GM12878 (cell line): ENCODE measurements at regions not wholly inside any gene's neighbourhood (a gene's known extent, or its start where the extent isn't known, plus 50 kb on each side); places are given as distances from the start of the nearest gene placed in this dataset.

Source experiments
- ATAC-seq: fragments of 200-7000 bp; cut with Tn5 transposase; 3 replicates; pipeline ENCODE4 v1.9.1; 2020; ENCODE audit warnings: mild to moderate bottlenecking, moderate library complexity
- BruUV-seq: library from RNA; stranded (reverse); fragments of 400-500 nt; replicated peaks from 2 replicates; lab custom pipeline; 2021; lab: Mats Ljungman, UMichigan
- CTCF ChIA-PET: fragments of 300-600 bp; sonication (Branson Sonifier 250); formaldehyde crosslinking; extraction: SDS; loops from one replicate; lab custom pipeline; 2021; ENCODE audit warnings: inconsistent platforms; lab: Yijun Ruan, JAX
- POLR2A ChIA-PET: fragments of 350-600 bp; formaldehyde crosslinking; extraction: SDS; loops from one replicate; lab custom pipeline; 2021; ENCODE audit warnings: inconsistent platforms; lab: Charles Lee
- RAD21 ChIA-PET: fragments of 300-600 bp; sonication (Branson Sonifier 250); formaldehyde crosslinking; loops from one replicate; lab custom pipeline; 2023; ENCODE audit warnings: antibody characterized with exemption; ENCODE audit not compliant: unreplicated experiment; lab: Charles Lee
- SMC1A ChIA-PET: fragments of 300-600 bp; sonication (Branson Sonifier 250); formaldehyde crosslinking; loops from one replicate; lab custom pipeline; 2023; ENCODE audit not compliant: unreplicated experiment, uncharacterized antibody; lab: Charles Lee
- DNase-seq: peaks from one replicate; pipeline ENCODE4 v3.0.0-alpha.2; 2011; ENCODE audit warnings: low read depth, low spot score
- FAIRE-seq: peaks from 3 replicates; lab custom pipeline; 2011; peaks lifted over from hg19 to GRCh38; lab: Jason Lieb, UNC
- H2AFZ ChIP-seq: 2 replicates; pipeline ENCODE4 v1.6.0; 2011; ENCODE audit warnings: low read depth, low read length, control low read depth; ENCODE audit not compliant: control insufficient read depth
- H3K27ac ChIP-seq: 2 replicates; pipeline ENCODE4 v1.5.1; 2011; ENCODE audit warnings: control low read depth; ENCODE audit not compliant: control insufficient read depth, insufficient read depth
- H3K27me3 ChIP-seq, 2 experiments: replicated peaks in 1 of 2; 2 replicates each; pipeline versions ENCODE4 v1.6.0 to v1.6.1; 2011; ENCODE audit warnings: low read length in 1 of 2; ENCODE audit not compliant: control insufficient read depth in 2 of 2, insufficient read depth in 2 of 2
- H3K36me3 ChIP-seq, 2 experiments: 2 replicates each; pipeline ENCODE4 v1.5.1; 2011; ENCODE audit warnings: low read length in 1 of 2; ENCODE audit not compliant: control insufficient read depth in 2 of 2, insufficient read depth in 2 of 2
- H3K4me1 ChIP-seq: 2 replicates; pipeline ENCODE4 v1.6.1; 2011; ENCODE audit warnings: mild to moderate bottlenecking, low read length, moderate library complexity, mixed read lengths; ENCODE audit not compliant: control insufficient read depth, insufficient read depth
- H3K4me2 ChIP-seq: 2 replicates; pipeline ENCODE4 v1.6.0; 2011; ENCODE audit warnings: control low read depth; ENCODE audit not compliant: control insufficient read depth, insufficient read depth
- H3K4me3 ChIP-seq: fragments of 200-600 bp; sonication (generic); 2 replicates; pipeline ENCODE4 v1.5.1; 2016
- H3K79me2 ChIP-seq: 2 replicates; pipeline ENCODE4 v1.6.0; 2011; ENCODE audit warnings: low read length; ENCODE audit not compliant: control insufficient read depth, insufficient read depth
- H3K9ac ChIP-seq: 2 replicates; pipeline ENCODE4 v1.8.0; 2011; ENCODE audit warnings: low read length, control low read depth, mixed read lengths; ENCODE audit not compliant: control insufficient read depth, insufficient read depth
- H3K9me3 ChIP-seq: replicated peaks from 3 replicates; pipeline ENCODE4 v1.5.1; 2011; ENCODE audit warnings: mild to moderate bottlenecking, low read length; ENCODE audit not compliant: control insufficient read depth, insufficient read depth
- H4K20me1 ChIP-seq: 2 replicates; pipeline ENCODE4 v1.6.0; 2011; ENCODE audit not compliant: control insufficient read depth, insufficient read depth
- ELK1 ChIP-seq: IDR thresholded peaks from 2 replicates; pipeline ENCODE4 v1.6.1; 2012; ENCODE audit warnings: low read depth, low read length, improper control_type of control experiment
- POLR2A ChIP-seq: IDR thresholded peaks from 2 replicates; pipeline ENCODE4 v1.6.1; 2011; ENCODE audit warnings: low read depth, mild to moderate bottlenecking, low read length
- TARDBP ChIP-seq: IDR thresholded peaks from 2 replicates; pipeline ENCODE4 v1.6.1; 2016; ENCODE audit warnings: borderline replicate concordance
- ZNF687 ChIP-seq: fragments of 450-650 bp; IDR thresholded peaks from 2 replicates; pipeline ENCODE4 v1.6.1; 2017; ENCODE audit warnings: mild to moderate bottlenecking, moderate library complexity
- WGBS: methylation state at CpG from one replicate; pipeline ENCODE4 v1.1.6; 2016; ENCODE audit warnings: low lambda C conversion rate; ENCODE audit not compliant: insufficient replicate concordance, insufficient coverage; ENCODE audit errors: missing lambda C conversion rate; 5-methylcytosine and 5-hydroxymethylcytosine counted together
- in situ Hi-C: fragments of 300-500 bp; cut with MboI; formaldehyde crosslinking; loops from 9 replicates; pipeline ENCODE4 v1.14.3; 2018; ENCODE audit warnings: mixed read lengths
- intact Hi-C: fragments of 100-400 bp; cut with micrococcal nuclease; formaldehyde crosslinking; loops from one replicate; pipeline ENCODE4 v1.14.2; 2022; ENCODE audit not compliant: unreplicated experiment

GRCh38 chr2:176847575-176847974, 365.0 kb upstream of the HNRNPA3 start:
- CTCF ChIA-PET: no interaction called here
- RAD21 ChIA-PET: no interaction called here
- H3K27me3 ChIP-seq: no peaks in the 10 kb centered on the region
- H3K4me2 ChIP-seq: no peak overlapping the region
- H3K79me2 ChIP-seq: no peaks in the 10 kb centered on the region
- FAIRE-seq: no peak
- no peak for ATAC-seq
- H4K20me1 ChIP-seq: no peaks in the 10 kb centered on the region
- no TSS peak for BruUV-seq
- in situ Hi-C loops: no loop called here
- no peak overlapping the region for H3K27ac ChIP-seq
- H3K4me3 ChIP-seq: no peak overlapping the region
- intact Hi-C loops: no loop called here
- SMC1A ChIA-PET: interaction anchor here (1.1 to 3.8 kb wide), 3 partner anchors 10 to 29 kb away, joined by 3 to 10 read pairs (median 3); no protein-coding TSS in a partner anchor
- H3K4me1 ChIP-seq: no peaks in the 10 kb centered on the region
- H2AFZ ChIP-seq: no peak overlapping the region
- no peak for TF ChIP-seq ELK1
- TF ChIP-seq TARDBP: no peak
- TF ChIP-seq POLR2A: no peak
- TF ChIP-seq ZNF687: no peak
- H3K36me3 ChIP-seq: no peaks in the 10 kb centered on the region
- DNase-seq: no peak
- 40% methylated on average over 4 of the region's 4 CpGs for WGBS
- H3K9me3 ChIP-seq: no peaks in the 10 kb centered on the region
- POLR2A ChIA-PET: no interaction called here
- no peak overlapping the region for H3K9ac ChIP-seq
